NCI-H345 treated with DMSO at 0.1 percent for 48 hours (cell line): ENCODE measurements at regions not wholly inside any gene's neighbourhood (a gene's known extent, or its start where the extent isn't known, plus 50 kb on each side); places are given as distances from the start of the nearest gene placed in this dataset.
"Not testable (repeated sequence)": the region's sequence is repeated elsewhere in the genome, so short reads cannot be mapped to it uniquely, and the experiment has no call there.

Source experiments
- DNase-seq: peaks from one replicate; lab custom pipeline; 2025; ENCODE audit not compliant: unreplicated experiment; lab: John Stamatoyannopoulos, UW

- DNase-seq: no peak
Observed at GRCh38 chr7:156590212-156590611, 50.4 kb upstream of the RNF32 start.

- no peak for DNase-seq
Observed at GRCh38 chr7:156589808-156590207, 50.8 kb upstream of the RNF32 start.

GRCh38 chr7:156585926-156586325, 54.6 kb upstream of the RNF32 start:
- DNase-seq: no peak

- no peak for DNase-seq
Observed at GRCh38 chr7:156585025-156585648, 55.4 kb upstream of the RNF32 start.

- DNase-seq: no peak
Observed at GRCh38 chr7:156582591-156583123, 57.9 kb upstream of the RNF32 start.

- no peak for DNase-seq
Observed at GRCh38 chr7:156580036-156580435, 60.5 kb upstream of the RNF32 start.

- DNase-seq: no peak
Observed at GRCh38 chr7:156579566-156579965, 61.0 kb upstream of the RNF32 start.

- DNase-seq: no peak
Observed at GRCh38 chr7:156578978-156579430, 61.6 kb upstream of the RNF32 start.

GRCh38 chr7:156578578-156578940, 62.0 kb upstream of the RNF32 start:
- DNase-seq: no peak

GRCh38 chr7:156577645-156578577, 62.7 kb upstream of the RNF32 start:
- DNase-seq: no peak

- no peak for DNase-seq
Observed at GRCh38 chr7:156576216-156577058, 64.1 kb upstream of the RNF32 start.

- no peak for DNase-seq
Observed at GRCh38 chr7:156568258-156568657, 72.3 kb upstream of the RNF32 start.

GRCh38 chr7:156566812-156567549, 73.6 kb upstream of the RNF32 start:
- no peak for DNase-seq

GRCh38 chr7:156565002-156565401, 75.6 kb upstream of the RNF32 start:
- not testable (repeated sequence) for DNase-seq

- DNase-seq: no peak
Observed at GRCh38 chr7:156560696-156561095, 79.9 kb upstream of the RNF32 start.

- no peak for DNase-seq
Observed at GRCh38 chr7:156560075-156560474, 80.5 kb upstream of the RNF32 start.

GRCh38 chr7:156559001-156559400, 81.6 kb upstream of the RNF32 start:
- no peak for DNase-seq

GRCh38 chr7:156558198-156558597, 82.4 kb upstream of the RNF32 start:
- DNase-seq: no peak

- DNase-seq: no peak
Observed at GRCh38 chr7:156556083-156556482, 84.5 kb upstream of the RNF32 start.

- DNase-seq: peak; percentile 72
Observed at GRCh38 chr7:156554488-156554887, 86.1 kb upstream of the RNF32 start.
